CD4-positive, alpha-beta T cell (primary cell): ENCODE measurements at regions not wholly inside any gene's neighbourhood (a gene's known extent, or its start where the extent isn't known, plus 50 kb on each side); places are given as distances from the start of the nearest gene placed in this dataset.

Source experiments
- ATAC-seq: fragments of 200-7000 bp; cut with Tn5 transposase; one replicate; pipeline ENCODE4 v1.10.0; 2022; ENCODE audit warnings: mild to moderate bottlenecking; ENCODE audit not compliant: poor library complexity
- CTCF ChIA-PET: fragments of 350-600 bp; sonication (Branson Sonifier 250); formaldehyde crosslinking; loops from one replicate; lab custom pipeline; 2021; ENCODE audit warnings: antibody characterized with exemption, inconsistent platforms; lab: Charles Lee
- POLR2A ChIA-PET: fragments of 350-600 bp; sonication (Branson Sonifier 250); formaldehyde crosslinking; loops from one replicate; lab custom pipeline; 2021; ENCODE audit warnings: antibody characterized with exemption, inconsistent platforms; lab: Charles Lee
- DNase-seq, 14 experiments: peaks; one replicate each; pipeline ENCODE4 v3.0.0-alpha.2; 2013 to 2020; ENCODE audit warnings: mixed read lengths in 2 of 14
- H3K27ac ChIP-seq, 2 donors: one replicate each; pipeline versions ENCODE4 v1.5.1 to v1.7.0; 2013; ENCODE audit warnings: low read length in 2 of 2, low read depth in 1 of 2, mild to moderate bottlenecking in 1 of 2
- H3K27me3 ChIP-seq, 2 experiments: 1 replicate in 1 of 2; 2 replicates in 1 of 2; pipeline versions ENCODE4 v1.6.1 to v1.7.0; 2013; ENCODE audit warnings: low read length in 2 of 2, control low read depth in 1 of 2, mild to moderate bottlenecking in 1 of 2, moderate library complexity in 1 of 2; ENCODE audit not compliant: insufficient read depth in 2 of 2, control insufficient read depth in 1 of 2
- H3K36me3 ChIP-seq: one replicate; pipeline ENCODE4 v1.6.1; 2013; ENCODE audit warnings: low read length, control low read depth; ENCODE audit not compliant: insufficient read depth
- H3K4me1 ChIP-seq: one replicate; pipeline ENCODE4 v1.6.1; 2013; ENCODE audit warnings: low read length, control low read depth; ENCODE audit not compliant: insufficient read depth
- H3K4me3 ChIP-seq: one replicate; pipeline ENCODE4 v1.5.1; 2013; ENCODE audit warnings: mild to moderate bottlenecking, low read length, moderate library complexity
- H3K9me3 ChIP-seq, 2 experiments: 1 replicate in 1 of 2; 2 replicates in 1 of 2; pipeline versions ENCODE4 v1.6.1 to v1.7.0; 2013; ENCODE audit warnings: low read length in 2 of 2, mild to moderate bottlenecking in 2 of 2, control low read depth in 1 of 2, moderate library complexity in 1 of 2; ENCODE audit not compliant: control insufficient read depth in 1 of 2, insufficient read depth in 1 of 2
- H3K27ac Mint-ChIP-seq: one replicate; pipeline ENCODE4 v1.8.0; 2020; ENCODE audit warnings: mixed read lengths
- H3K27me3 Mint-ChIP-seq: one replicate; pipeline ENCODE4 v1.8.0; 2021; ENCODE audit warnings: mixed read lengths
- H3K36me3 Mint-ChIP-seq: one replicate; pipeline ENCODE4 v1.8.0; 2021; ENCODE audit warnings: low read depth, mixed read lengths
- H3K4me1 Mint-ChIP-seq: one replicate; pipeline ENCODE4 v1.8.0; 2021; ENCODE audit warnings: low read depth, mixed read lengths
- H3K4me3 Mint-ChIP-seq: one replicate; pipeline ENCODE4 v1.8.0; 2020; ENCODE audit warnings: mild to moderate bottlenecking, mixed read lengths
- H3K9me3 Mint-ChIP-seq: one replicate; pipeline ENCODE4 v1.8.0; 2020; ENCODE audit warnings: mixed read lengths
- intact Hi-C, 2 experiments: fragments of 100-400 bp; cut with DNase I in 1 of 2; cut with micrococcal nuclease in 1 of 2; formaldehyde crosslinking; loops; one replicate each; pipeline versions ENCODE4 v1.15.1 to v1.9.0; 2023 to 2025; cut with DNase I, micrococcal nuclease
- TF ChIP-seq, protein P1 (sequence below): fragments of 200-600 bp; IDR thresholded peaks from one replicate; pipeline ENCODE4 v1.8.0; 2022; ENCODE audit warnings: antibody characterized with exemption, mild to moderate bottlenecking

DNA sequence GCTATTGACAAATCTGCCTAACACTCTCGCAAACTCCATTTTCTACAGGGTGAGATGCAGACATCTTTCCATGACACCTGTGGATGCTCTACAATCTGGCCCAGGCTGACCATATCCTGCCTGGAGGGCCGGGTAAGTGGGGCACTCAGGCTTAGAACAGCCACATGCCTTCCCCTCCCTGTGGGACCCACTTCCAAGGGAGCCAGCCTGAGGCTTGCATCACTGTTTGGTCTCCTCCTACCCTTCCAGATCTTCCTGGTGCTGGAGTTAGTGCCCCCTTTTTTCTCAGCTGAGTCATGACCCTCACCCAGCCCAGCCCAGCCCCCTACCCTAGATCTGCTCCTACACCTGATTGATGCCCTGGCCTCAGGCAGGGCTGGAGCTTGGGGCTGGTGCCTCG lies 62.0 kb upstream of the KCNK12 start:
- Histone ChIP-seq H3K36me3 (no peaks in the 10 kb centered on the region), H3K27ac (no peak overlapping the region), H3K9me3 (no peaks in the 10 kb centered on the region), H3K4me1 (no peaks in the 10 kb centered on the region), H3K4me3 (no peak overlapping the region), H3K27me3 (no peaks in the 10 kb centered on the region)
- Mint-ChIP-seq H3K36me3 (no peaks in the 10 kb centered on the region), H3K27me3 (no peaks in the 10 kb centered on the region), H3K9me3 (no peaks in the 10 kb centered on the region), H3K4me3 (no peak overlapping the region), H3K27ac (no peak overlapping the region), H3K4me1 (no peaks in the 10 kb centered on the region)
- TF ChIP-seq, protein P1, sequence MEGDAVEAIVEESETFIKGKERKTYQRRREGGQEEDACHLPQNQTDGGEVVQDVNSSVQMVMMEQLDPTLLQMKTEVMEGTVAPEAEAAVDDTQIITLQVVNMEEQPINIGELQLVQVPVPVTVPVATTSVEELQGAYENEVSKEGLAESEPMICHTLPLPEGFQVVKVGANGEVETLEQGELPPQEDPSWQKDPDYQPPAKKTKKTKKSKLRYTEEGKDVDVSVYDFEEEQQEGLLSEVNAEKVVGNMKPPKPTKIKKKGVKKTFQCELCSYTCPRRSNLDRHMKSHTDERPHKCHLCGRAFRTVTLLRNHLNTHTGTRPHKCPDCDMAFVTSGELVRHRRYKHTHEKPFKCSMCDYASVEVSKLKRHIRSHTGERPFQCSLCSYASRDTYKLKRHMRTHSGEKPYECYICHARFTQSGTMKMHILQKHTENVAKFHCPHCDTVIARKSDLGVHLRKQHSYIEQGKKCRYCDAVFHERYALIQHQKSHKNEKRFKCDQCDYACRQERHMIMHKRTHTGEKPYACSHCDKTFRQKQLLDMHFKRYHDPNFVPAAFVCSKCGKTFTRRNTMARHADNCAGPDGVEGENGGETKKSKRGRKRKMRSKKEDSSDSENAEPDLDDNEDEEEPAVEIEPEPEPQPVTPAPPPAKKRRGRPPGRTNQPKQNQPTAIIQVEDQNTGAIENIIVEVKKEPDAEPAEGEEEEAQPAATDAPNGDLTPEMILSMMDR = no peak
- CTCF ChIA-PET = no interaction called here
- POLR2A ChIA-PET = no interaction called here
- no peak for ATAC-seq
- intact Hi-C loops = no loop called here
- no peak for DNase-seq

GRCh38 chr2:47631792-47632398 lies 61.1 kb upstream of the KCNK12 start:
- intact Hi-C loops = no loop called here
- H3K27ac Mint-ChIP-seq = no peak overlapping the region
- Histone ChIP-seq H3K27me3 (no peaks in the 10 kb centered on the region), H3K4me1 (no peaks in the 10 kb centered on the region), H3K36me3 (no peaks in the 10 kb centered on the region), H3K4me3 (no peak overlapping the region), H3K27ac (no peak overlapping the region), H3K9me3 (no peaks in the 10 kb centered on the region)
- H3K36me3 Mint-ChIP-seq = no peaks in the 10 kb centered on the region
- ChIA-PET POLR2A (no interaction called here), CTCF (no interaction called here)
- H3K9me3 Mint-ChIP-seq = no peaks in the 10 kb centered on the region
- H3K4me1 Mint-ChIP-seq = no peaks in the 10 kb centered on the region
- ATAC-seq (no peak), DNase-seq (no peak)
- TF ChIP-seq, protein P1 = no peak
- H3K27me3 Mint-ChIP-seq = no peaks in the 10 kb centered on the region
- no peak overlapping the region for H3K4me3 Mint-ChIP-seq

- Histone ChIP-seq H3K4me3 (no peak overlapping the region), H3K27me3 (no peaks in the 10 kb centered on the region), H3K27ac (no peak overlapping the region), H3K9me3 (no peaks in the 10 kb centered on the region), H3K4me1 (no peaks in the 10 kb centered on the region), H3K36me3 (no peaks in the 10 kb centered on the region)
- ChIA-PET POLR2A (no interaction called here), CTCF (no interaction called here)
- no peak overlapping the region for H3K27ac Mint-ChIP-seq
- no peak overlapping the region for H3K4me3 Mint-ChIP-seq
- intact Hi-C loops = no loop called here
- TF ChIP-seq, protein P1 = no peak
- H3K9me3 Mint-ChIP-seq = no peaks in the 10 kb centered on the region
- no peaks in the 10 kb centered on the region for H3K27me3 Mint-ChIP-seq
- ATAC-seq (no peak), DNase-seq (no peak)
- no peaks in the 10 kb centered on the region for H3K4me1 Mint-ChIP-seq
- H3K36me3 Mint-ChIP-seq = no peaks in the 10 kb centered on the region
These were observed 60.5 kb upstream of the KCNK12 start for GRCh38 chr2:47631306-47631705.
